A549 (cell line): ENCODE measurements at regions not wholly inside any gene's neighbourhood (a gene's known extent, or its start where the extent isn't known, plus 50 kb on each side); places are given as distances from the start of the nearest gene placed in this dataset.

Source experiments
- POLR2AphosphoS2 ChIP-seq: conservative IDR thresholded peaks from 2 replicates; pipeline ENCODE4 v1.6.1; 2012; ENCODE audit warnings: low read length, improper control_type of control experiment, inconsistent platforms
- TF ChIP-seq, protein P1 (sequence below): fragments of >200 bp; sonication (Bioruptor Twin); formaldehyde crosslinking; IDR thresholded peaks from 3 replicates; pipeline ENCODE4 v1.5.1; 2016

- no peak for TF ChIP-seq POLR2AphosphoS2
- TF ChIP-seq, protein P1, sequence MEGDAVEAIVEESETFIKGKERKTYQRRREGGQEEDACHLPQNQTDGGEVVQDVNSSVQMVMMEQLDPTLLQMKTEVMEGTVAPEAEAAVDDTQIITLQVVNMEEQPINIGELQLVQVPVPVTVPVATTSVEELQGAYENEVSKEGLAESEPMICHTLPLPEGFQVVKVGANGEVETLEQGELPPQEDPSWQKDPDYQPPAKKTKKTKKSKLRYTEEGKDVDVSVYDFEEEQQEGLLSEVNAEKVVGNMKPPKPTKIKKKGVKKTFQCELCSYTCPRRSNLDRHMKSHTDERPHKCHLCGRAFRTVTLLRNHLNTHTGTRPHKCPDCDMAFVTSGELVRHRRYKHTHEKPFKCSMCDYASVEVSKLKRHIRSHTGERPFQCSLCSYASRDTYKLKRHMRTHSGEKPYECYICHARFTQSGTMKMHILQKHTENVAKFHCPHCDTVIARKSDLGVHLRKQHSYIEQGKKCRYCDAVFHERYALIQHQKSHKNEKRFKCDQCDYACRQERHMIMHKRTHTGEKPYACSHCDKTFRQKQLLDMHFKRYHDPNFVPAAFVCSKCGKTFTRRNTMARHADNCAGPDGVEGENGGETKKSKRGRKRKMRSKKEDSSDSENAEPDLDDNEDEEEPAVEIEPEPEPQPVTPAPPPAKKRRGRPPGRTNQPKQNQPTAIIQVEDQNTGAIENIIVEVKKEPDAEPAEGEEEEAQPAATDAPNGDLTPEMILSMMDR = no peak
Measured at GRCh38 chr10:78800535-78801320, 268.0 kb upstream of the ZMIZ1 start.
